ENCODE measurements at regions not wholly inside any gene's neighbourhood (a gene's known extent, or its start where the extent isn't known, plus 50 kb on each side); places are given as distances from the start of the nearest gene placed in this dataset.

DNA sequence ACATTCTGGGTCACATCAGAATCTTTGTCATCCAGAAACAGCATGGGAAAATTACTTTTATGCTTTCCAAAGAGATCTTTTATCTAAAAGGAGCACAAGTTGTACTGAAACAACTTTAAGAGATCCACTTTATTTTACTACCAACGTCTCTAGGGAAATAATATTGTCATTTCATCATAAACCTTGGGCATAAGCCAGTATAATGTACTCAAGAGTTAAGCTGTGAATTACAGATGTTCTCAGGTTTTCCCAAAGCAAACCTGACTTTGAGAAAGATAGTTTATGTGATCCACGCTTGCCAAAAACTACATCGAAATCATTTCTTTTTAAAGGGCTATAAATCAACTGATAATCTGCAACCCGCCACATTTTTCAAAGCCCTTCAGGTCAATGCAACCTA, 124.1 kb upstream of the CRBN start:
- ChIA-PET CTCF (no interaction called here), POLR2A (no interaction called here)
- Histone ChIP-seq H3K27ac (no peak overlapping the region), H3K4me3 (no peak overlapping the region), H3K9me3 (no peaks in the 10 kb centered on the region), H3K4me2 (no peak overlapping the region), H3K4me1 (no peaks in the 10 kb centered on the region)
- DNase-seq (ENCODE audit: low read depth in 1 of 2, low spot score in 1 of 2): no peak
- FAIRE-seq: no peak
- ATAC-seq: no peak
- WGBS (ENCODE audit: missing lambda C conversion rate): 0% methylated on average over 4 of the region's 4 CpGs
- no peak for TF ChIP-seq NR3C1 (IDR thresholded peaks at IDR 0.05)
- no peak for TF ChIP-seq RCOR1 (IDR thresholded peaks at IDR 0.05; ENCODE audit: low read depth, low read length)
- no peak for TF ChIP-seq FOXS1 (CRISPR knock-in tag; IDR thresholded peaks at IDR 0.05)

DNA sequence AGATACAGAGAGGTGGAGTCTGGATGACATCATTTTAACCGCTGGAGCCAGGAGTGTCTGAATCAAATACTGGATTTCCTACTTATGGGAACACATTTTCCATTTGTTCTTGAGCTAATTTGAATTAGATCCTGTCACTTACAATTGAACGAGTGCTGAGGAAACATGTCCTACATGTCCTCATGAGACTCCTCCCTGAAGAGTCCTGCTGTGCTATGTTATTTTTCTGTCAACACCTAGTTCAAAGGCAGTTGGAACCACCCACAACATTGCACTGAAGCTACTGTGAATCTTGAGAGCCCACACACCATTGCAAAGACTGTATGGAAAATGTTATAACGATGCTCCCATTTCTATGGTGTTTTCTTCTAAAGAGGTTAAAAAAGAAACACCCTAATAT, 123.5 kb upstream of the CRBN start:
- ChIA-PET CTCF (no interaction called here), POLR2A (no interaction called here)
- Histone ChIP-seq H3K27ac (no peak overlapping the region), H3K4me2 (no peak overlapping the region), H3K4me3 (no peak overlapping the region), H3K9me3 (no peaks in the 10 kb centered on the region), H3K4me1 (no peaks in the 10 kb centered on the region)
- no peak for ATAC-seq
- no peak for TF ChIP-seq NPAS2 (CRISPR knock-in tag; IDR thresholded peaks at IDR 0.05; ENCODE audit: borderline replicate concordance)
- 7% methylated on average over 3 of the region's 3 CpGs for WGBS (ENCODE audit: missing lambda C conversion rate)
- no peak for DNase-seq (ENCODE audit: low read depth in 1 of 2, low spot score in 1 of 2)
- FAIRE-seq: no peak

- 0% methylated on average over 1 of the region's 1 CpG for WGBS (ENCODE audit: missing lambda C conversion rate)
- no peaks in the 10 kb centered on the region for H3K4me1 ChIP-seq
- no peak for TF ChIP-seq RNF2 (IDR thresholded peaks at IDR 0.05; ENCODE audit: borderline replicate concordance, low read depth)
- DNase-seq (ENCODE audit: low read depth in 1 of 2, low spot score in 1 of 2): no peak
- no peak overlapping the region for H3K4me2 ChIP-seq
- ATAC-seq: no peak
- FAIRE-seq: no peak
- H3K4me3 ChIP-seq: no peak overlapping the region
- ChIA-PET CTCF (interaction anchor here (0.6 to 0.7 kb wide), 2 partner anchors 30 to 706 kb away, joined by 3 read pairs; no protein-coding TSS in a partner anchor), POLR2A (no interaction called here)
- no peaks in the 10 kb centered on the region for H3K9me3 ChIP-seq
- H3K27ac ChIP-seq: no peak overlapping the region
Observed at GRCh38 chr3:3301476-3301875, 122.0 kb upstream of the CRBN start.

DNA sequence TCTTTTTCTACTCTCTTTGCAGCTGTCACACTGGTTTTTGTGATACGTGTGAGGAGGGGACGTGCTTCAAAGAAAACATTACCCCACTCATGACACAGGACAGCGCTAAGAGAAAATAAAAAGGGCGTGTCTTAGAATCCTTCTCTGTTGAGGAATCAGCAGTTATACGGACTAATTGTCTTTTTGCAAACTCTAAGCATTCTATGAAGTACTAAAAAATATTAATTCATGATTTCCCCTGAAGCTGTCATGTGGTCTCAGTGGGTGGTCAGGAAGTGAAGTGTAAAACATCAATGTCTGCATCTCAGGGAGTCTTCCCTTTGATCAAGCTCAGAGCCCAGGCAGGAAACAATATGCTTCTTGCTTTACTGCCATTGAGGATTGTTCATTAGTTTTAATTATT, 117.5 kb upstream of the CRBN start:
- no peak for ATAC-seq
- POLR2A ChIA-PET: no interaction called here
- WGBS (ENCODE audit: missing lambda C conversion rate): 14% methylated on average over 5 of the region's 5 CpGs

More for the DNA sequence above, 117.5 kb upstream of the CRBN start:
- H3K9me3 ChIP-seq: no peaks in the 10 kb centered on the region
- DNase-seq (ENCODE audit: low read depth in 1 of 2, low spot score in 1 of 2) (no peak), FAIRE-seq (no peak)
- H3K4me2 ChIP-seq: no peak overlapping the region
- CTCF ChIA-PET: no interaction called here
- no peak overlapping the region for H3K4me3 ChIP-seq
- H3K27ac ChIP-seq: no peak overlapping the region
- TF ChIP-seq, protein P1, sequence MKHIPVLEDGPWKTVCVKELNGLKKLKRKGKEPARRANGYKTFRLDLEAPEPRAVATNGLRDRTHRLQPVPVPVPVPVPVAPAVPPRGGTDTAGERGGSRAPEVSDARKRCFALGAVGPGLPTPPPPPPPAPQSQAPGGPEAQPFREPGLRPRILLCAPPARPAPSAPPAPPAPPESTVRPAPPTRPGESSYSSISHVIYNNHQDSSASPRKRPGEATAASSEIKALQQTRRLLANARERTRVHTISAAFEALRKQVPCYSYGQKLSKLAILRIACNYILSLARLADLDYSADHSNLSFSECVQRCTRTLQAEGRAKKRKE (CRISPR knock-in tag; IDR thresholded peaks at IDR 0.05; ENCODE audit: low read depth): no peak
- TF ChIP-seq RARB (CRISPR knock-in tag; IDR thresholded peaks at IDR 0.05) (no peak), REST (IDR thresholded peaks at IDR 0.05) (no peak), JUNB (IDR thresholded peaks at IDR 0.05) (no peak), CBX8 (IDR thresholded peaks at IDR 0.05) (no peak), MYC (IDR thresholded peaks at IDR 0.05; ENCODE audit: borderline replicate concordance, low read length) (no peak), FOSB (CRISPR knock-in tag; IDR thresholded peaks at IDR 0.05) (no peak), FOSL2 (IDR thresholded peaks at IDR 0.05) (no peak), FOSL2 (CRISPR knock-in tag; IDR thresholded peaks at IDR 0.05) (no peak), NPAS2 (CRISPR knock-in tag; IDR thresholded peaks at IDR 0.05; ENCODE audit: borderline replicate concordance) (no peak)
- H3K4me1 ChIP-seq: no peaks in the 10 kb centered on the region

Measured in A549 (cell line).